ENCODE measurements at regions not wholly inside any gene's neighbourhood (a gene's known extent, or its start where the extent isn't known, plus 50 kb on each side); places are given as distances from the start of the nearest gene placed in this dataset.

- Histone ChIP-seq H3K27me3 (no peaks in the 10 kb centered on the region), H3K27ac (no peak overlapping the region), H3K4me3 (no peak overlapping the region), H3K4me1 (no peaks in the 10 kb centered on the region), H3K9me3 (no peaks in the 10 kb centered on the region), H3K36me3 (no peaks in the 10 kb centered on the region)
- no peak for TF ChIP-seq CTCF (IDR thresholded peaks at IDR 0.05)
- intact Hi-C loops (cut with DNase I) = no loop called here
- ATAC-seq (no peak), DNase-seq (no peak)
Measured at GRCh38 chr5:107231191-107231590, 439.5 kb downstream of the EFNA5 start.

GRCh38 chr5:107230367-107230766 is 440.4 kb downstream of the EFNA5 start:
- Histone ChIP-seq H3K36me3 (no peaks in the 10 kb centered on the region), H3K27ac (no peak overlapping the region), H3K4me3 (no peak overlapping the region), H3K4me1 (no peaks in the 10 kb centered on the region), H3K27me3 (no peaks in the 10 kb centered on the region), H3K9me3 (no peaks in the 10 kb centered on the region)
- no peak for TF ChIP-seq CTCF (IDR thresholded peaks at IDR 0.05)
- ATAC-seq = no peak
- intact Hi-C loops (cut with DNase I) = no loop called here
- DNase-seq = no peak

- TF ChIP-seq CTCF (IDR thresholded peaks at IDR 0.05) = no peak
- ATAC-seq (no peak), DNase-seq (no peak)
- no peaks in the 10 kb centered on the region for H3K27me3 ChIP-seq
- intact Hi-C loops (cut with DNase I) = no loop called here
- no peaks in the 10 kb centered on the region for H3K4me1 ChIP-seq
- H3K9me3 ChIP-seq = no peaks in the 10 kb centered on the region
- no peak overlapping the region for H3K27ac ChIP-seq
- no peak overlapping the region for H3K4me3 ChIP-seq
- no peaks in the 10 kb centered on the region for H3K36me3 ChIP-seq
Measured at GRCh38 chr5:107228226-107228625, 442.5 kb downstream of the EFNA5 start.

GRCh38 chr5:107224272-107224671 is 446.5 kb downstream of the EFNA5 start:
- H3K4me1 ChIP-seq = no peaks in the 10 kb centered on the region
- intact Hi-C loops (cut with DNase I) = no loop called here
- TF ChIP-seq CTCF (IDR thresholded peaks at IDR 0.05) = no peak
- no peaks in the 10 kb centered on the region for H3K36me3 ChIP-seq
- H3K4me3 ChIP-seq = no peak overlapping the region
- DNase-seq = no peak
- H3K9me3 ChIP-seq = no peaks in the 10 kb centered on the region
- H3K27ac ChIP-seq = no peak overlapping the region
- no peak for ATAC-seq
- no peaks in the 10 kb centered on the region for H3K27me3 ChIP-seq

GRCh38 chr5:107223066-107223465 is 447.7 kb downstream of the EFNA5 start:
- no peak for ATAC-seq
- intact Hi-C loops (cut with DNase I) = no loop called here

More at GRCh38 chr5:107223066-107223465, 447.7 kb downstream of the EFNA5 start:
- no peak overlapping the region for H3K4me3 ChIP-seq
- no peaks in the 10 kb centered on the region for H3K27me3 ChIP-seq
- no peak overlapping the region for H3K27ac ChIP-seq
- DNase-seq = no peak
- no peaks in the 10 kb centered on the region for H3K36me3 ChIP-seq
- no peaks in the 10 kb centered on the region for H3K4me1 ChIP-seq
- no peaks in the 10 kb centered on the region for H3K9me3 ChIP-seq
- no peak for TF ChIP-seq CTCF (IDR thresholded peaks at IDR 0.05)
